ENCODE measurements at regions not wholly inside any gene's neighbourhood (a gene's known extent, or its start where the extent isn't known, plus 50 kb on each side); places are given as distances from the start of the nearest gene placed in this dataset.

- DNase-seq (ENCODE audit: low read depth): no peak
These were observed 154.3 kb upstream of the GSC start for GRCh38 chr14:94924189-94924588.

- no peak for DNase-seq (ENCODE audit: low read depth)
These were observed 153.9 kb upstream of the GSC start for GRCh38 chr14:94923786-94924185.

DNA sequence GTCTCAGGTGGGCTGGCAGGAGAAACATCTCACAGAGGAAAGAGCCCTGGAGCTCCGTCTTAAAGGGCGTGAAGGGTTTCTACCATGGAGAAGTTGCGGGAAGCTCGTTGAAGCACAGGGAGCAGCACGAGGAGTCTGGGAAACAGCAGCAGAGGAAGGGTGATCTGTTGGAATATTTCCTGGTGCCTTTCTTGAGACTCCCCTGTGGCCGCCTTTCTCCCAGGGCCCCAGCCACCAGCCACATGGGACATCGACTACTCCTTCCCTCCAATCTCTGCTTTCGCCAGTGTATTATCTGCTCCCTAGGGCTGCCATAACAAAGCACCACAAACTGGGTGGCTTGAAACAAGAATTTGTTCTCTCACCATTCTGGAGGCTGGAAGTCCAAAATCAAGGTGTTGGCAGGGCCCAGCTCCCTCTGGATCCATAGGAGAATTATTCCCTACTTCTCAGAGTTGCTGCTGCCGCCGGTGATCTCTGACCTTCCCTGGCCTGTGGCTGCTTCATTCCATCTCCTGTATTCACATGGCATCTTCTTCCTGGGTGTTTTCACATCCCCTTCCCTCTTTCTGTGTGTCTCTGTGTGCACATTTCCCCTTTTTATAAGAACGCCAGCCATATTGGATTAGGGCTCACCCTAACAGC, 152.8 kb upstream of the GSC start:
- no peak for DNase-seq (ENCODE audit: low read depth)

GRCh38 chr14:94921882-94922585, 152.1 kb upstream of the GSC start:
- DNase-seq (ENCODE audit: low read depth): no peak

- no peak for DNase-seq (ENCODE audit: low read depth)
These were observed 151.5 kb upstream of the GSC start for GRCh38 chr14:94921456-94921855.

DNA sequence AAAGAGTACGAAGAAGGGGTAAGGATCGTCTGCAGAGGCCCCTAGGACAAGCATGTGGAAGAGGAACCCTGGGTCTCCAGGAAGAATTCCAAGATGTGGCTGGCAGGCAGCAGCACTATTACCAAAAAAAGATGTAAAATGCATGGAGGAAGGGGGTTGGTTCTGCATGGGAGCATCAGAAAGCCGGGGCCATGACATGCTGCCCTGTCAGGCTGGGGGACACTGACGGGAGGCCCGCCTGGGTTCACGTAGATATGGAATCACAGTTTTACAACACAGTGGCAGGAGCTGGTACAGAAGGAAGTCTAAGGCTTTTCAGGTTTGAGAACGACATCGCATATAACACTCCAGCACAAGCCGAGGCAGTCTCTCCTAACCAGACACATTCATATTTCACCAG, 150.0 kb upstream of the GSC start:
- DNase-seq (ENCODE audit: low read depth): no peak

DNA sequence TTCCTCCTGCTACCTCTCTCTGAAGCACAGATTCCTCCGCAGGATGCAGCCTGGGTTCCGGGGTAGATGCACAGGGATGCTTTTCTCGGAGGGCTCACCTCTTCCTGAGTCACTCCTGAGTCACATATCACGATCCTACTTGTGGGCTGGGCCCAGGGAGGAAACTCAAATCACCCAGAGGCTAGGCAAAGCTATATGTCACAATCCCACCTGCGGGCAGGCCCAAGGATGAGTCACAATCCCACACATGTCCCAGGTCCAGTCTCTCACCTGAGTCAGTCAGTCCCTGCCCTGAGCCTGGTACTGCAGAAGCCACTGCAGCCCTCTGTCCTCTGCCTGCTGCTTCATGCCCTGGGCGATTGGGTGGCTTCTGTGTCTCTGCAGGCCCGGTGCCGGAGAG, 149.0 kb upstream of the GSC start:
- peak; percentile 48 for DNase-seq (ENCODE audit: low read depth)

GRCh38 chr14:94917041-94917600, 147.2 kb upstream of the GSC start:
- DNase-seq (ENCODE audit: low read depth): no peak

DNA sequence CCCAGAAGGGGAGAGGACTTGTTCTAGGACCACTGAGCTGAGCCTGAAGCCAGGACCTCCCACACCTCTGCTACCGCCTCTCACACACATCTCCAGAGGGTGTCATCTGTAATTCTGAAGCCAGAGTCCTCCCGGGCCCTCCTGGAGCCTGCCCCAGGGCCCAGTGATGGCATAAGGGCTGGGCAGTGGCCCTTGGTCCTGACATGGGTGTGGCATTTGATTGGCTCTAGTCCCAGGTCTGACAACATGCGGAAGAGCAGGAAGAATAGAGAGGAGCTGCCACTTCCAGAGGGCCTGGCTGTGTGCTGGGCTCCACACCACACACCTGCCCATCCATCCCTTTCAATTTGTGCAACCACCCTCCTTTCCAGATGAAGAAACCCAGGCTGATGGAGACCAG, 144.3 kb upstream of the GSC start:
- no peak for DNase-seq (ENCODE audit: low read depth)

DNA sequence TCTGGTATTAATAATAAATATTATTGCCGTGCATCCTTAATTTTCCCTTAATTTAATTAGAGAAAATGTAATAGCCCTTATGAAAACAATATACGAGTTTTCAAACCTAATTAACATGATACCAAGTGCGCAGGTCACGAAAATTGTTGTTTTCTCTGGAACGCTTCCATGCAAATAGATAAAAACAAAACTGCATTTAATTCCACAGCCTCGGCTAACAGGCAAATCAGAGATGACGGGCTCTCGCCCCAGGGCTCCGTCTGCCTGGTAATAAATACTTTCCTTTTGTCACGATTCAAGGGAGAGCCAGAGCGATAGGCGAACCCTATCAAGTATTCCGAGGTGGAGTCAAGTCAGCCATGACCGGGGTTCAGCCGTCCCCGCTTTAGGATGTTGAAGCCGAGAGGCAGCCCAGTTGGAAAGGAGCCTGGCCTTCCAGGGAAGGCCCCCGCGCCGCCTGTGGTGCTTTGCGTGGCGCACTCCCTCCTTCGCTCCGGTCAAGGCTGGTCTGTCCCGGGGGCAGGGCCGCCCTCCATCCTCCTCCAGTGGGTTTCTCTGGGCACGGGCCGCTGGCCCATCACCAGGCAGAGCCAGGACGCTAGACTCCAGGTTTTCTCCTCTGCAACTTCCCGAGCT, 137.8 kb upstream of the GSC start:
- DNase-seq (ENCODE audit: low read depth): no peak

GRCh38 chr14:94906991-94907587, 137.2 kb upstream of the GSC start:
- DNase-seq (ENCODE audit: low read depth): no peak

GRCh38 chr14:94906577-94906976, 136.7 kb upstream of the GSC start:
- no peak for DNase-seq (ENCODE audit: low read depth)

DNA sequence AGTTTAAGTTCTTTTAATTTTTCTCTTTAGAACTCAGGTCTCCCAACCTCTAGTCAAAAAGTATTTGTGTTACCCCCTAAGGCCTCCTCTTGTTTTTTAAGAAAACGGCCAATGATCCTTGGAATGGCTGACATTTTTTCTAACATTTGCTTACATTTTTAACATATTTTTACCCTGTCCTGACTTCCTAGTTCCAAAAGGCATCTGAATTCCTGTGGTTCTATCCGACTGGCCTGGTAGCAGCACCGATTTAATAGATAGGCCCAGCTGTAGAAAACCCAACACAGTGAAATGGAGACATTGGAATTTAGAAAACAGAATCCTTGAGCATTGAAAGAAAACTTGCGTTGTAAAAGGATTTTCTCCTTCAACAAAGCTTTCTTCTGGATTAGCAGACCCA, 134.7 kb upstream of the GSC start:
- no peak for DNase-seq (ENCODE audit: low read depth)

DNA sequence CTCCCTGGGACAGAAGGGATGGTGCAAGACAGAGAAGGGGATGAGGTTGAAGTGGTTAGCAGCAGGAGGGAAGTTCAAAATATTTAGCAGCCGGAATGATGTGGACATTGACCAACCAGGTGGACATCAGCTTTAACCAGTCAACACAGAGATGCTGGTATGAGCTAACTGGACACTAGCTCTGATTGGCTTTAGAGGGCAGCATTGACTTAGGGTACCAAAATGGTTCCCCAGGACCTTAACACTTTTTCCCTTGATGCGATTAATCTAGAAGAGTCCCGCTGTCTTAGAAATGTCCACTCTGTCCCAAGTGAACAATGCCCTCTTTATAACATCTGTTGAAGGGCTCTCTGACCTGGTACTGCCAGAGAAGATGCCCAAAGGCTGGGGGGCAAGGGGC, 134.0 kb upstream of the GSC start:
- no peak for DNase-seq (ENCODE audit: low read depth)

DNA sequence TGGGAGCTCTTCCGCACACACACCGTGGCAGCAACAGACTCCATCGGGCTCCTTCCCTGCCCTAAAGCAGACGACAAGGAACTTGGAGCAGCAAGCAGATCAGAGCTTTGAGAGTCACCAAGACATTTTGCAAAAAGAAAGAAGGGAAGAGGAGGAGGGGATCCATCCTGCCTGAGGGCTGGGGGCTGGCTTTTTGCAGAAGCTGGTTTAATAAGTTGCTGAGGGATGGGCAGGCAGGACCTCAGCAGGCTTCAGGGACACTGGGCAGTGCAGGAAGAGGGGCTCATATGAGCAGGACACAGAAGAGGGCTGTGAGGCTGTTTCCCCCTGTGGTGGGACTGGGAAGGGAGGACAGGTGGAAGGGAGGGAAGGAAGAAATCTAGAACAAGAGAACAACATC, 133.4 kb upstream of the GSC start:
- DNase-seq (ENCODE audit: low read depth): no peak

DNA sequence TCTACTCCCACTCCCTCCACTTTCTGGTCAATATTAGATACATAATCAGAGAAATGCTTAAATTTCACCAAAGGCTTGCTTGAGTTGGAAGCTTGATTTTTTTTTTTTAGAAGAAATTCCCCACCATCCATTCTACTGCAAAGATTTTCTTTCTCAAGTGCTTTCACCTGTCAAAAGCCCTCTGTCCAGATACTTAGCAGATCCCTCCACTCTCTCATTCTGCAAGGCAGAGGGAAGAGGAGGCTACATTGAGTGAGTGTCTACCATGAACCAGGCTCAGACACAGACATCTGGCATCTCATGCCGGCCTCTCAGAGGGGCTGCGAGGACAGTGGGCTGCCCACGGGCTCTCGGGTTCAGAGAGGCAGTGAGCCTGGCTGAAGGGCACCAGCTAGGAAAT, 127.6 kb upstream of the GSC start:
- no peak for DNase-seq (ENCODE audit: low read depth)

GRCh38 chr14:94897082-94897481, 127.2 kb upstream of the GSC start:
- no peak for DNase-seq (ENCODE audit: low read depth)

- no peak for DNase-seq (ENCODE audit: low read depth)
These were observed 123.7 kb upstream of the GSC start for GRCh38 chr14:94893411-94894160.

DNA sequence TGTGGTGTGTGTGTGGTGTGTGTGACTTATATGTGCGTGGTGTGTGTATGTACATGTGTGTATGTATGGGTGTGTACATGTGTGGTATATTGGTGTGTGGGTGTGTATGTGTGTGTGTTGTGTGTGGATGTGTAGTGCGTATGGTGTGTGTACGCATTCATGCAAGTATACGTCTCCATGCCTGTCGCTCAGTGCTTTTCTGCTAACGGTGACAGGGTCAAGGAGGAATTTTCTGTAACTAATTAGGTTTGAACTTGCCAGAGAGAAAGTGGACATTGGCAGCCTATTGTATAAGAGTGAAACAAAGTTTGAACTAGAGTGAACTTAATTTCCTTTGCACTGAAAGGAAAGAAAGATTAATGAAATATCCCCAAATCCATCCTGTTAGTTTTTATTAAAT, 120.9 kb upstream of the GSC start:
- DNase-seq (ENCODE audit: low read depth): peak; percentile 3

DNA sequence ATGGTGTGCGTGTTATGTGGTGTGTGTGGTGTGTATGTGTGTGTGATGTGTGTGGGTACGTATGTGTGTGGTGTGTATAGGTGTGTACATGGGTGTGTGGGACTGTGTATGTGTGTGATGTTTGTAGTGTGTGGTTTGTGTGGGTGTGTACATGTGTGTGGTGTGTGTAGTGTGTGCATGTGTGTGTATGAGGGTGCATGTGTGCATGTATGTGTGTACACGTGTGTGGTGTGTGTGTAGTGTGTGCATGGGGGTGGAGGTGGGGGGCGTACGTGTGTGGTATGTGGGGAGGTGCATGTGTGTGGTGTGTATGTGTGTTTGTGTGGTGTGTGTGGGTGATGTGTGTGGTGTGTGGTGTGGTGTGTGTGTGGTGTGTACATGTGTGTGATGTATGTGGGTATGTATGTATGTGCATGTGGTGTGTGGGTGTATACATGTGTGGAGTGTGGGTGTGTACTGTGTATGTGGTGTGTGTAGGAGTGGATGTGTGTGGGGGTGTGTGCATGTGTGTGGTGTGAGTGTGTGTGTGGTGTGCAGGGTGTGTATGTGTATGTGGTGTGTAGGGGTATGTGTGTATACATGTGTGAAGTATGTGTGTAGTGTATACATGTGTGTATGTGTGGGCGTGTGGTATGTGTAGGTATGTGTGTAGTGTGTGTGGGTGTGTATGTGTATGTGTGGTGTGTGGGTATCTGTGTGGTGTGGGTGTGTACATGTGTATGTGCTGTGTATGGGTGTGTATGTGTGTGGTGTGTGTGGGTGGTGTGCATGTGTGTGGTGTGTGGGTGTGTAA, 119.8 kb upstream of the GSC start:
- DNase-seq (ENCODE audit: low read depth): no peak

DNA sequence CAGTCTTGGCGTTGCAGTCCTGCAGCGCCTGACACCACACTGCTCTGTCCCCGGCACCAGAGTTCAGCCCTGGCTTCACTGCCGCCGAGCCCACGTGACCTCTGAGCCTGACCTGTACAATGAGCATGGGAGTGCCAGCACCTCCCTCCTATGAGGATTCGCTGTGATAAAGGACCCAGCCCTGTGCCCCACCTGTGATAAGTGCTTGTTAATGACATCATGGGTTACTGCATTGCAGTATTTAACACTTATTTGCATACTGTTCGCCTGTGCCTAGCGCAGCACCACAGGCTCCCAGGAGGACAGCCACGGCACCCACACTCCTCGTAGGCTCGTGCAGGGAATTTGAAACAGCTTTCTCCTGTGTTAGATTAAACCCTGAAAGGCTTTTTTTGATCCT, 118.2 kb upstream of the GSC start:
- no peak for DNase-seq (ENCODE audit: low read depth)
